ENCODE measurements at regions not wholly inside any gene's neighbourhood (a gene's known extent, or its start where the extent isn't known, plus 50 kb on each side); places are given as distances from the start of the nearest gene placed in this dataset.

DNA sequence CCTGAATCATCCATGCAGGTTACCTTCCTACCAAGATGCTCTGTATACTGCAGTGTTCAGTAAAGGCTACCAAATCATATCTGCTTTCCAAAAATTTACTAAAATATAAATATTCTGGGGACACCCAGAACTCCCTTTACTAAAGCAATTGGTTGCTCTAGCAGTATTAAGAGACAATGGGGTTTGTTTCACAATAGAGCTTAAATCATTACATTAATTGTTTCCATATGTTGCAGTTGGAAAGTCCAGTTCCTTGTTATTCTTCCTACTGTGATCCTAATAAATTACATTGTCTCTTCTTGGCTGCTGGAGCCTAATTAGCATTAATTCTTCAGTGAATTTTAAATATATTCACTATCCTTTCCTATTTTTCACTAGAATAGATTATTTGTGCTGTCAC lies 316.0 kb upstream of the MTNR1B start:
- no peak overlapping the region for H3K4me3 ChIP-seq (ENCODE audit: low read depth, low read length)
- TF ChIP-seq, protein P1, sequence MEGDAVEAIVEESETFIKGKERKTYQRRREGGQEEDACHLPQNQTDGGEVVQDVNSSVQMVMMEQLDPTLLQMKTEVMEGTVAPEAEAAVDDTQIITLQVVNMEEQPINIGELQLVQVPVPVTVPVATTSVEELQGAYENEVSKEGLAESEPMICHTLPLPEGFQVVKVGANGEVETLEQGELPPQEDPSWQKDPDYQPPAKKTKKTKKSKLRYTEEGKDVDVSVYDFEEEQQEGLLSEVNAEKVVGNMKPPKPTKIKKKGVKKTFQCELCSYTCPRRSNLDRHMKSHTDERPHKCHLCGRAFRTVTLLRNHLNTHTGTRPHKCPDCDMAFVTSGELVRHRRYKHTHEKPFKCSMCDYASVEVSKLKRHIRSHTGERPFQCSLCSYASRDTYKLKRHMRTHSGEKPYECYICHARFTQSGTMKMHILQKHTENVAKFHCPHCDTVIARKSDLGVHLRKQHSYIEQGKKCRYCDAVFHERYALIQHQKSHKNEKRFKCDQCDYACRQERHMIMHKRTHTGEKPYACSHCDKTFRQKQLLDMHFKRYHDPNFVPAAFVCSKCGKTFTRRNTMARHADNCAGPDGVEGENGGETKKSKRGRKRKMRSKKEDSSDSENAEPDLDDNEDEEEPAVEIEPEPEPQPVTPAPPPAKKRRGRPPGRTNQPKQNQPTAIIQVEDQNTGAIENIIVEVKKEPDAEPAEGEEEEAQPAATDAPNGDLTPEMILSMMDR (IDR thresholded peaks at IDR 0.05; ENCODE audit: low read depth, low read length): no peak

DNA sequence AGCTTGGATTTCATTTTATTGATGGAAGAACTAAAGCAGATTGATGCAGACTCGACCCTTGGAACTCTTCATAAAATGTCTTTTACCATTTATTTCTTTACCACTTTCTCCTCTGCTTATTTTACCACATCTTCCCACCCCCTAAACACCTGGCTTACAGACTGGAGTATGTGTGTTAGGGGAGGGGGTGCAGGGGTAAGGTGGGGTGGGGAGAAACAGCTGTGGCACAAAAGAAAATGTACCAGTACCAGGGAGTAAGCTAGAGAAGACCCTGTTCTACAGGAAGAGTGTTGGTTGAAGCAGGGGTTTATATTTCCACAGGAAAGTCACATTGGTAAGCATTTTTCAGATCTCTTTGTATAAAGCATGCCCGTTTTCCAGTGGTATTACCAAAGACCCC lies 312.7 kb upstream of the MTNR1B start:
- TF ChIP-seq, protein P1 (IDR thresholded peaks at IDR 0.05; ENCODE audit: low read depth, low read length): no peak
- no peak overlapping the region for H3K4me3 ChIP-seq (ENCODE audit: low read depth, low read length)

DNA sequence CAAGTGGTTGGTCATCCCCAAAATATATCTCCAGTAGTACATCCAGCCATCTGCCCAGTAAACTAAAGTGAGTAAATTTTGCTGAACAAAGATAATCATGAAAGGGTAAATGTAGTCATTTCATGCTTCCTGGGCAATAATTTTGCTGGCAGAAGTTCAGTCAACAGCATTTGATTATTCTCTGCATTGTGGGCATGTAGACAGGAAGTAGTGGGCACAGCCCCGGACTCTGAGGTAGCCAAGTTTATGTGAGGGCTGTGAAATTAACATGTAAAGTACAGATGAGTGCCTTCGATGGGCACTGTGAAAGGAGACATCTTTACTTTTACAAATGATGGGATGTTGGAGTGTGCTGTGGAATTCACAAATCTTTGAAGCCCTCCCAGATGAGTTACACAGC lies 312.2 kb upstream of the MTNR1B start:
- no peak overlapping the region for H3K4me3 ChIP-seq (ENCODE audit: low read depth, low read length)
- TF ChIP-seq, protein P1 (IDR thresholded peaks at IDR 0.05; ENCODE audit: low read depth, low read length): no peak

DNA sequence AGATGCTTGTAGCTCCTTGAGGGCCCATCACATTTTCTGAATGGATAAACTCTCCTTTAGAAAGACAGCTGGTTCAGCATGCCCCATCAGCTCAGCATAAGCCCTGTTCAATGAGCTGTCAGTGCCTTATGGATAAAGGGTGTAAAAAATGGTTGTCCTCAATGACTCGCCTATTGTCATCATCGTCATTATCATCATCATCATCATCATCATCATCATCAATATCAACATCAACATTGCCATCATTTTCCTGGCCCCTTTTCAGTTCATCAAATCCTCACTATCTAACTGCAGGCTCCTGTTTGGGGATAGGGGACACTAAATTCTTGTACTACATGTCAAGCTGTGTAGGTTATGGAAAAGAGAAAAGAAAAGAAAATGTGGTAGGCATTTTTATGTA lies 310.7 kb upstream of the MTNR1B start:
- no peak overlapping the region for H3K4me3 ChIP-seq (ENCODE audit: low read depth, low read length)
- TF ChIP-seq, protein P1 (IDR thresholded peaks at IDR 0.05; ENCODE audit: low read depth, low read length): no peak

DNA sequence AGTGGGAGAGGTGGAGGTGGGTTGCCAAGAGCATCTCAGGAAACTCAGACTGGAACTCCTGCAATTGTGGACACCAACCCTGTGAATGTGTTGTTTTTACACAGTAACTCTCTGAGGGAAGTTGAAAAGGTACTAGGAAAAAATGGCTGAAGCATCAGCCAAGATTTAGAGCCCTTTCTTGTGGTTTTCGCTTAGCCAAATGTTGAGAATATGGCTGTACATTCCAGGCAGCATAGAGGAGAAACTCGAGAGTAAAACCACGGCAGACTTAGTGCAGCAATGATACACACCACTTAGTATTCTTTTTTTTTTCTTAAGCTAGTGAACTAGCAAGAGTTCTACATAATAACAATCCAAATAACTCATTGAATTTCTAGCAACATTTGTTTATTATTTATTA lies 309.7 kb upstream of the MTNR1B start:
- TF ChIP-seq, protein P1 (IDR thresholded peaks at IDR 0.05; ENCODE audit: low read depth, low read length): no peak
- H3K4me3 ChIP-seq (ENCODE audit: low read depth, low read length): no peak overlapping the region

DNA sequence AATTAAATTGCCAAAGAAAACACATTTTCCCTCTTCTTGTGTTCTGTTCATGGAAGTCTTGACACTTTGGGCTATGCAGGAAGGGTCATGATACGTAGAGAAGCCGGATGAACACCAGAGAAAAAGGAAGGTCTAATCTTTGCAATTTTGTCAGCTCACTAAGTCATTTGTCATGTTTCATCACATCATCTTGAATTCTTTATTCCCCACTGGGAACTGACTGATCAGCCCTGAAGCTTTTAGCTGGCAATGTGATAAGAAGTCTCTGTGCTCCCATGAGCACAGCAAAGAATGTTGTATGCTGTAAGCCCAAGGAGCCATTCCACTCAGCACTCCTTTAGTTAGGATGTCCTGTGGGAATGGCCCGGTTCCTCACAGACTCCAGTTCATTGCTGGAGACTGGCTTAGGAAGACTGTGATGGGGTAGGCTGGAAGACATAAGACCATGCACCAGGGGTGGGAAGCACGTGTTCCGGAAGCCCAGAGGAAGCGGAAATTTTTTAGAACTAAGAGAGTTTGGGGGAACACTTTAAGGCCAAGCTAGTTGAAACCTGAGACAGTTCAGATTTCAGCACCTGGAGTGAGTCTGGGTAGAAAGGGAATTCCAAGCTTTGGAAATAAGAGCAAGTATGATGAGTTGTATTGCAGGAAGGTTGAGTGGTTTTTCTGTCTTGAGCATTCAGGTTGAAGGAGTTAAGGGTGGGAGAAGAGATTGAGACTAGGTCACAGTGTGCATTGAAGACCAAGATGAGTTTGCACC lies 306.7 kb upstream of the MTNR1B start:
- H3K4me3 ChIP-seq (ENCODE audit: low read depth, low read length): no peak overlapping the region
- TF ChIP-seq, protein P1 (IDR thresholded peaks at IDR 0.05; ENCODE audit: low read depth, low read length): no peak

DNA sequence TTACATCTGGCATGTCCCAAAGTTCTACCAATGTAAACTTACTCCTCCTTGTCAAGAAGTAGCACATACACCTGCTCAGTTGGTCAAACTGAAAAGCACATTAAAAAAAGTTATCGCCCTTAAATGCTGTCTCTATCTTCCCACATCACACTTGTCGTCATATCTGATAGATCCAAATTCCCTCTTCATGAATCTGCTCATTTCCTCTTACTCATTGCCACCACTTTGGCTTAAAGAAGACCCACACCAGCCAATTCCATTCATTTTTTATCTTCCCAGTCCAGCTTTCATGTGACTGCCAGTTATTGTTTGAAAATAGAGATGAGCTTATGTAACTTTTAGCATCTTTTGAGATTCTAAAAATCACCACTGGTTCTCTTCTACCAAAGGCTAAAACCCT lies 305.9 kb upstream of the MTNR1B start:
- no peak overlapping the region for H3K4me3 ChIP-seq (ENCODE audit: low read depth, low read length)
- TF ChIP-seq, protein P1 (IDR thresholded peaks at IDR 0.05; ENCODE audit: low read depth, low read length): no peak
